CD14-positive monocyte (primary cell): ENCODE measurements at regions not wholly inside any gene's neighbourhood (a gene's known extent, or its start where the extent isn't known, plus 50 kb on each side); places are given as distances from the start of the nearest gene placed in this dataset.
A peak's percentile ranks its signal among the peaks of the same experiment; 100 is the strongest.
"Not testable (repeated sequence)": the region's sequence is repeated elsewhere in the genome, so short reads cannot be mapped to it uniquely, and the experiment has no call there.

Experiments
- DNase-seq, 3 donors: peaks; one replicate each; pipeline ENCODE4 v3.0.0-alpha.2; 2011 to 2022
- H2AFZ ChIP-seq: 2 replicates; pipeline ENCODE4 v1.6.0; 2012; ENCODE audit warnings: mild to moderate bottlenecking, low read depth, low read length, inconsistent platforms; ENCODE audit not compliant: insufficient read depth, poor library complexity, severe bottlenecking
- H3K27ac ChIP-seq, 2 donors: 1 replicate in 1 of 2; 2 replicates in 1 of 2; pipeline ENCODE4 v1.5.1; 2012 to 2013; ENCODE audit warnings: low read length in 2 of 2, control low read depth in 1 of 2, inconsistent platforms in 1 of 2, low read depth in 1 of 2, mild to moderate bottlenecking in 1 of 2
- H3K27me3 ChIP-seq, 2 donors: one replicate each; pipeline versions ENCODE4 v1.6.0 to v1.6.1; 2011 to 2013; ENCODE audit warnings: low read length in 2 of 2; ENCODE audit not compliant: control insufficient read depth in 2 of 2, insufficient read depth in 2 of 2
- H3K36me3 ChIP-seq, 2 donors: replicated peaks in 1 of 2; 1 replicate in 1 of 2; 2 replicates in 1 of 2; pipeline versions ENCODE4 v1.5.1 to v1.6.1; 2012 to 2013; ENCODE audit warnings: low read length in 2 of 2, control low read depth in 1 of 2, inconsistent platforms in 1 of 2, mild to moderate bottlenecking in 1 of 2; ENCODE audit not compliant: insufficient read depth in 2 of 2, control insufficient read depth in 1 of 2
- H3K4me1 ChIP-seq, 2 donors: 1 replicate in 1 of 2; 2 replicates in 1 of 2; pipeline versions ENCODE4 v1.5.1 to v1.6.1; 2012 to 2013; ENCODE audit warnings: low read length in 2 of 2, control low read depth in 1 of 2, inconsistent platforms in 1 of 2, mild to moderate bottlenecking in 1 of 2, moderate library complexity in 1 of 2; ENCODE audit not compliant: insufficient read depth in 2 of 2, control insufficient read depth in 1 of 2
- H3K4me2 ChIP-seq: replicated peaks from 2 replicates; pipeline ENCODE3; 2012; ENCODE audit warnings: low read length, moderate library complexity, mild to moderate bottlenecking; ENCODE audit not compliant: poor library complexity, severe bottlenecking; ENCODE audit errors: extremely low read depth
- H3K4me3 ChIP-seq, 3 experiments: fragments of 200-600 bp in 1 of 3; sonication (generic) in 1 of 3; replicated peaks in 1 of 3; 1 replicate in 2 of 3; 2 replicates in 1 of 3; pipeline ENCODE4 v1.5.1; 2011 to 2013; ENCODE audit warnings: low read length in 3 of 3, mild to moderate bottlenecking in 3 of 3, control low read depth in 2 of 3, low read depth in 2 of 3, inconsistent platforms in 1 of 3, moderate library complexity in 1 of 3
- H3K79me2 ChIP-seq: 2 replicates; pipeline ENCODE4 v1.6.0; 2012; ENCODE audit warnings: mild to moderate bottlenecking, control low read depth, inconsistent platforms, low read length, moderate library complexity; ENCODE audit not compliant: insufficient read depth
- H3K9ac ChIP-seq: 2 replicates; pipeline ENCODE4 v1.6.0; 2017; ENCODE audit warnings: low read length, mild to moderate bottlenecking; ENCODE audit not compliant: insufficient read depth, poor library complexity, severe bottlenecking
- H3K9me3 ChIP-seq, 2 donors: replicated peaks in 1 of 2; 1 replicate in 1 of 2; 2 replicates in 1 of 2; pipeline versions ENCODE4 v1.5.1 to v1.6.1; 2012 to 2013; ENCODE audit warnings: low read length in 2 of 2, control low read depth in 1 of 2; ENCODE audit not compliant: control insufficient read depth in 1 of 2, insufficient read depth in 1 of 2
- H4K20me1 ChIP-seq: 2 replicates; pipeline ENCODE4 v1.6.0; 2012; ENCODE audit warnings: mild to moderate bottlenecking, low read length, control low read depth, moderate library complexity; ENCODE audit not compliant: insufficient read depth
- H3K27ac Mint-ChIP-seq, 7 donors: one replicate each; pipeline ENCODE4 v1.8.0; 2020; ENCODE audit warnings: mild to moderate bottlenecking in 7 of 7, mixed read lengths in 7 of 7, moderate library complexity in 6 of 7, inconsistent platforms in 2 of 7
- H3K27me3 Mint-ChIP-seq, 3 donors: one replicate each; pipeline ENCODE4 v1.8.0; 2021 to 2022; ENCODE audit warnings: low read depth in 3 of 3, mild to moderate bottlenecking in 3 of 3, mixed read lengths in 3 of 3, moderate library complexity in 3 of 3, inconsistent platforms in 1 of 3
- H3K36me3 Mint-ChIP-seq, 2 donors: one replicate each; pipeline ENCODE4 v1.8.0; 2020; ENCODE audit warnings: mixed read lengths in 2 of 2, inconsistent platforms in 1 of 2, mild to moderate bottlenecking in 1 of 2
- H3K4me1 Mint-ChIP-seq: one replicate; pipeline ENCODE4 v1.8.0; 2020; ENCODE audit warnings: mild to moderate bottlenecking, mixed read lengths
- H3K4me3 Mint-ChIP-seq, 2 donors: one replicate each; pipeline ENCODE4 v1.8.0; 2020; ENCODE audit warnings: mild to moderate bottlenecking in 2 of 2, mixed read lengths in 2 of 2, moderate library complexity in 1 of 2
- H3K9me3 Mint-ChIP-seq, 7 donors: one replicate each; pipeline ENCODE4 v1.8.0; 2020 to 2022; ENCODE audit warnings: mixed read lengths in 7 of 7, mild to moderate bottlenecking in 6 of 7, moderate library complexity in 6 of 7, inconsistent platforms in 2 of 7
- WGBS: methylation state at CpG from one replicate; pipeline ENCODE4 v1.1.5; 2013; ENCODE audit warnings: missing lambda C conversion rate; ENCODE audit not compliant: insufficient coverage; 5-methylcytosine and 5-hydroxymethylcytosine counted together
- intact Hi-C, 2 donors: fragments of 100-400 bp; cut with micrococcal nuclease; formaldehyde crosslinking; loops; one replicate each; pipeline versions ENCODE4 v1.15.0 to v1.15.1; 2023
- TF ChIP-seq, protein P1 (sequence below): fragments of 200-600 bp; IDR thresholded peaks from one replicate; pipeline ENCODE4 v1.8.0; 2022; ENCODE audit warnings: antibody characterized with exemption, mild to moderate bottlenecking

DNA sequence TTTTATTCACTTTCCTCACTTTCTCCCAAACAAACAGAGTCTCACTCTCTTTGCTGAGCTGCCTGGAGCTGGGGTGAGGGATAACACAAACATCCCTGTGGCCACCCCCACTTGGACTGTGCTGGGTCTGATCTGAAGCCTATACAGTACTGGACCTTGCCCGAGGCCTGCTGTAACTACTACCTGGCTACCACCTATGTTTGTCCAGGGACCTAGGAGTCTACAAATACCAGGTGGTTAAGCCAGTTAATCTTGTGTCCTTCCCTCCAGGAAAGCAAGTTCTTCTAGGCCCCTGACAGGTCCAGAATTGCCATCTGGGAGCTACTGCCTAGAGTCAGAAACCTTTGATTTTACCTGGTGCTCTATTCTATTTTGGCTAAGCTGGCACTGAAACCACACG lies 87.3 kb downstream of the RTL3 start:
- Mint-ChIP-seq H3K4me3 (no peak overlapping the region), H3K27ac (no peak overlapping the region), H3K9me3 (peaks cover 0 to 3% (median 0%) of the 10 kb centered on the region in 7 donors), H3K36me3 (no peaks in the 10 kb centered on the region), H3K4me1 (peaks cover 7% of the 10 kb centered on the region), H3K27me3 (peaks cover 0 to 4% (median 0%) of the 10 kb centered on the region in 3 donors)
- TF ChIP-seq, protein P1, sequence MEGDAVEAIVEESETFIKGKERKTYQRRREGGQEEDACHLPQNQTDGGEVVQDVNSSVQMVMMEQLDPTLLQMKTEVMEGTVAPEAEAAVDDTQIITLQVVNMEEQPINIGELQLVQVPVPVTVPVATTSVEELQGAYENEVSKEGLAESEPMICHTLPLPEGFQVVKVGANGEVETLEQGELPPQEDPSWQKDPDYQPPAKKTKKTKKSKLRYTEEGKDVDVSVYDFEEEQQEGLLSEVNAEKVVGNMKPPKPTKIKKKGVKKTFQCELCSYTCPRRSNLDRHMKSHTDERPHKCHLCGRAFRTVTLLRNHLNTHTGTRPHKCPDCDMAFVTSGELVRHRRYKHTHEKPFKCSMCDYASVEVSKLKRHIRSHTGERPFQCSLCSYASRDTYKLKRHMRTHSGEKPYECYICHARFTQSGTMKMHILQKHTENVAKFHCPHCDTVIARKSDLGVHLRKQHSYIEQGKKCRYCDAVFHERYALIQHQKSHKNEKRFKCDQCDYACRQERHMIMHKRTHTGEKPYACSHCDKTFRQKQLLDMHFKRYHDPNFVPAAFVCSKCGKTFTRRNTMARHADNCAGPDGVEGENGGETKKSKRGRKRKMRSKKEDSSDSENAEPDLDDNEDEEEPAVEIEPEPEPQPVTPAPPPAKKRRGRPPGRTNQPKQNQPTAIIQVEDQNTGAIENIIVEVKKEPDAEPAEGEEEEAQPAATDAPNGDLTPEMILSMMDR = no peak
- Histone ChIP-seq H3K9me3 (no peaks in the 10 kb centered on the region), H3K4me2 (no peak overlapping the region), H3K36me3 (no peaks in the 10 kb centered on the region), H3K79me2 (no peaks in the 10 kb centered on the region), H2AFZ (no peak overlapping the region), H3K4me3 (no peak overlapping the region), H3K4me1 (no peaks in the 10 kb centered on the region), H3K9ac (no peak overlapping the region), H4K20me1 (no peaks in the 10 kb centered on the region), H3K27me3 (no peaks in the 10 kb centered on the region), H3K27ac (no peak overlapping the region)
- no peak for DNase-seq
- WGBS = no CpG with 5 or more reads among the region's 2 CpGs
- intact Hi-C loops = no loop called here

DNA sequence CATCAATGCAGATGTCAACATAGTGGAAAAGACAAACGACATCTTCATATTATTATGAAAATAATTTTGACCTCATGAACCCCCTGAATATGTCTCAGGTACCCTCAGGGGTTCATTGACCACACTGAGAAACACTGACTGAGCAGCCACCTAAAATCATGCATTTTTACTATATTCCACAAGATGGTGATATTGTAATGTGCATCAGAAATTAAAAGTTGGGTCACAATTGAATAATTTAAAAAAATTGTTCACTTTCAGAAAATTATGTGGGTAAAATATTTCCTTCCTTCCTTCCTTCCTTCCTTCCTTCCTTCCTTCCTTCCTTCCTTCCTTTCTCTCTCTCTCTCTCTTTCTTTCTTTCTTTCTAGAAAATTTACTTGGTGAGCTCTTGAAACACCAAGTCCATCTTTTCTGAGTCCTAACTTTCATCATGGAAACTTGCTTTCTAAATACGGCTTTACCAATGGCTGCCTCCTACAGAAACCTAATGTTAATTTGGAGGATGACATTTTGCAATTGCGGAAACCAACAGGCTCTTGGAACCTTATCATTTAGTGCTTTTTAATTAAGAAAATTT lies 103.6 kb downstream of the RTL3 start:
- Mint-ChIP-seq H3K27me3 (peaks cover 0 to 3% (median 0%) of the 10 kb centered on the region in 3 donors), H3K27ac (no peak overlapping the region), H3K9me3 (peaks cover 0 to 3% (median 0%) of the 10 kb centered on the region in 7 donors), H3K4me1 (peaks cover 2% of the 10 kb centered on the region), H3K36me3 (no peaks in the 10 kb centered on the region), H3K4me3 (no peak overlapping the region)
- H3K79me2 ChIP-seq = no peaks in the 10 kb centered on the region
- no peak overlapping the region for H2AFZ ChIP-seq
- H3K4me3 ChIP-seq = no peak overlapping the region
- intact Hi-C loops = no loop called here
- WGBS = no CpG with 5 or more reads among the region's 3 CpGs
- no peaks in the 10 kb centered on the region for H3K27me3 ChIP-seq
- no peak overlapping the region for H3K27ac ChIP-seq
- H4K20me1 ChIP-seq = no peaks in the 10 kb centered on the region
- TF ChIP-seq, protein P1 = peak; percentile 51
- no peak overlapping the region for H3K9ac ChIP-seq
- no peaks in the 10 kb centered on the region for H3K9me3 ChIP-seq
- DNase-seq = no peak
- no peaks in the 10 kb centered on the region for H3K4me1 ChIP-seq
- no peaks in the 10 kb centered on the region for H3K36me3 ChIP-seq
- no peak overlapping the region for H3K4me2 ChIP-seq

DNA sequence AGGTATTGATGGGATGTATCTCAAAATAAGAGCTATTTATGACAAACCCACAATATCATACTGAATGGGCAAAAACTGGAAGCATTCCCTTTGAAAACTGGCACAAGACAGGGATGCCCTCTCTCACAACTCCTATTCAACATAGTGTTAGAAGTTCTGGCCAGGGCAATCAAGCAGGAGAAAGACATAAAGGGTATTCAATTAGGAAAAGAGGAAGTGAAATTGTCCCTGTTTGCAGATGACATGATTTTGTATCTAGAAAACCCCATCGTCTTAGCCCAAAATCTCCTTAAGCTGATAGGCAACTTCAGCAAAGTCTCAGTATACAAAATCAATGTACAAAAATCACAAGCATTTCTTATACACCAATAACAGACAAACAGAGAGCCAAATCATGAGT lies 106.5 kb downstream of the RTL3 start:
- H3K4me3 Mint-ChIP-seq, DNase-seq, H3K4me3 ChIP-seq, H3K9me3 Mint-ChIP-seq, H3K9ac ChIP-seq, H3K36me3 Mint-ChIP-seq, H3K27me3 Mint-ChIP-seq, H3K27me3 ChIP-seq, H3K9me3 ChIP-seq, H4K20me1 ChIP-seq, intact Hi-C loops, H3K27ac ChIP-seq, H3K4me2 ChIP-seq, H3K36me3 ChIP-seq, H3K79me2 ChIP-seq, H2AFZ ChIP-seq, H3K27ac Mint-ChIP-seq, H3K4me1 Mint-ChIP-seq, H3K4me1 ChIP-seq: not testable (repeated sequence)
- WGBS = no CpG with 5 or more reads among the region's 1 CpG
